B cell (primary cell): ENCODE measurements at regions not wholly inside any gene's neighbourhood (a gene's known extent, or its start where the extent isn't known, plus 50 kb on each side); places are given as distances from the start of the nearest gene placed in this dataset.

Source experiments
- ATAC-seq: fragments of 200-7000 bp; cut with Tn5 transposase; one replicate; pipeline ENCODE4 v1.10.0; 2021; ENCODE audit warnings: low read depth, mild to moderate bottlenecking, moderate number of reproducible peaks, moderate library complexity
- CTCF ChIA-PET: fragments of 350-600 bp; sonication (Branson Sonifier 250); formaldehyde crosslinking; loops from one replicate; lab custom pipeline; 2021; ENCODE audit warnings: antibody characterized with exemption, inconsistent platforms; lab: Charles Lee
- POLR2A ChIA-PET: fragments of 350-600 bp; sonication (Branson Sonifier 250); formaldehyde crosslinking; loops from one replicate; lab custom pipeline; 2021; ENCODE audit warnings: antibody characterized with exemption; lab: Charles Lee
- DNase-seq: peaks from one replicate; pipeline ENCODE4 v3.0.0; 2013
- H2AFZ ChIP-seq: 2 replicates; pipeline ENCODE4 v1.6.1; 2012; ENCODE audit warnings: mild to moderate bottlenecking, low read depth, low read length; ENCODE audit not compliant: insufficient read depth, poor library complexity, severe bottlenecking
- H3K27ac ChIP-seq, 2 donors: 1 replicate in 1 of 2; 2 replicates in 1 of 2; pipeline ENCODE4 v1.5.1; 2012 to 2013; ENCODE audit warnings: low read length in 2 of 2, mild to moderate bottlenecking in 2 of 2, moderate library complexity in 1 of 2
- H3K27me3 ChIP-seq, 4 experiments: fragments of 200-600 bp in 1 of 4; sonication (generic) in 1 of 4; replicated peaks in 1 of 4; 1 replicate in 2 of 4; 2 replicates in 2 of 4; pipeline versions ENCODE4 v1.6.1 to v1.7.0; 2013 to 2016; ENCODE audit warnings: low read length in 3 of 4, mild to moderate bottlenecking in 2 of 4, mixed read lengths in 1 of 4, moderate library complexity in 1 of 4; ENCODE audit not compliant: insufficient read depth in 4 of 4, control insufficient read depth in 3 of 4; ENCODE audit errors: control extremely low read depth in 1 of 4
- H3K36me3 ChIP-seq, 2 experiments: replicated peaks in 1 of 2; 1 replicate in 1 of 2; 2 replicates in 1 of 2; pipeline versions ENCODE4 v1.6.1 to v1.7.1; 2013; ENCODE audit warnings: low read length in 1 of 2; ENCODE audit not compliant: insufficient read depth in 2 of 2, control insufficient read depth in 1 of 2; ENCODE audit errors: control extremely low read depth in 1 of 2, extremely low read depth in 1 of 2
- H3K4me1 ChIP-seq, 2 donors: fragments of 200-600 bp in 1 of 2; sonication (generic) in 1 of 2; 1 replicate in 1 of 2; 2 replicates in 1 of 2; pipeline versions ENCODE4 v1.5.1 to v1.6.1; 2013 to 2017; ENCODE audit warnings: low read length in 2 of 2; ENCODE audit not compliant: control insufficient read depth in 2 of 2, insufficient read depth in 2 of 2
- H3K4me2 ChIP-seq: replicated peaks from 2 replicates; pipeline ENCODE3; 2012; ENCODE audit warnings: mild to moderate bottlenecking, low read depth, low read length; ENCODE audit not compliant: poor library complexity, severe bottlenecking
- H3K4me3 ChIP-seq, 5 experiments: fragments of 200-600 bp in 1 of 5; sonication (generic) in 1 of 5; 1 replicate in 3 of 5; 2 replicates in 2 of 5; pipeline versions ENCODE4 v1.5.1 to v1.7.0; 2011 to 2016; ENCODE audit warnings: low read length in 4 of 5, mild to moderate bottlenecking in 4 of 5, low read depth in 2 of 5, control low read depth in 1 of 5, moderate library complexity in 1 of 5; ENCODE audit not compliant: insufficient read depth in 1 of 5; ENCODE audit errors: control extremely low read depth in 1 of 5, extremely low read depth in 1 of 5
- H3K79me2 ChIP-seq: fragments of 200-600 bp; sonication (generic); one replicate; pipeline ENCODE4 v1.6.0; 2016; ENCODE audit warnings: low read length; ENCODE audit not compliant: control insufficient read depth, insufficient read depth
- H3K9ac ChIP-seq: fragments of 200-600 bp; sonication (generic); 2 replicates; pipeline ENCODE4 v1.6.1; 2017; ENCODE audit warnings: mild to moderate bottlenecking, low read length, moderate library complexity
- H3K9me3 ChIP-seq, 3 donors: one replicate each; pipeline versions ENCODE4 v1.6.1 to v1.7.1; 2013; ENCODE audit warnings: low read length in 2 of 3; ENCODE audit not compliant: control insufficient read depth in 2 of 3, insufficient read depth in 1 of 3; ENCODE audit errors: control extremely low read depth in 1 of 3
- H4K20me1 ChIP-seq: 2 replicates; pipeline ENCODE4 v1.6.0; 2012; ENCODE audit warnings: mild to moderate bottlenecking, low read length; ENCODE audit not compliant: insufficient read depth, control insufficient read depth, poor library complexity, severe bottlenecking
- H3K27ac Mint-ChIP-seq: one replicate; pipeline ENCODE4 v1.8.0; 2021; ENCODE audit warnings: mixed read lengths
- H3K27me3 Mint-ChIP-seq: one replicate; pipeline ENCODE4 v1.8.0; 2021; ENCODE audit warnings: mixed read lengths
- H3K4me1 Mint-ChIP-seq: one replicate; pipeline ENCODE4 v1.8.0; 2021; ENCODE audit warnings: mixed read lengths
- H3K4me3 Mint-ChIP-seq: one replicate; pipeline ENCODE4 v1.8.0; 2021; ENCODE audit warnings: mixed read lengths
- H3K9me3 Mint-ChIP-seq: one replicate; pipeline ENCODE4 v1.8.0; 2022; ENCODE audit warnings: mixed read lengths; ENCODE audit not compliant: insufficient read depth
- CTCF ChIP-seq: fragments of 200-600 bp; IDR thresholded peaks from one replicate; pipeline ENCODE4 v1.8.0; 2022; ENCODE audit warnings: antibody characterized with exemption, mild to moderate bottlenecking
- EZH2 ChIP-seq: IDR thresholded peaks from 2 replicates; pipeline ENCODE4 v1.6.1; 2012; ENCODE audit warnings: borderline replicate concordance, low read depth, mild to moderate bottlenecking, moderate library complexity, low read length; ENCODE audit not compliant: insufficient read depth, poor library complexity, severe bottlenecking
- WGBS: methylation state at CpG from one replicate; pipeline ENCODE4 v1.1.5; 2013; ENCODE audit warnings: missing lambda C conversion rate; ENCODE audit not compliant: insufficient coverage; 5-methylcytosine and 5-hydroxymethylcytosine counted together
- intact Hi-C: fragments of 100-400 bp; cut with micrococcal nuclease; formaldehyde crosslinking; loops from one replicate; pipeline ENCODE4 v1.10.0; 2022

GRCh38 chr6:140043357-140043756 is 668.9 kb upstream of the CITED2 start:
- Histone ChIP-seq H2AFZ (no peak overlapping the region), H3K36me3 (no peaks in the 10 kb centered on the region), H3K79me2 (no peaks in the 10 kb centered on the region), H3K27ac (no peak overlapping the region), H3K4me1 (no peaks in the 10 kb centered on the region), H3K9ac (no peak overlapping the region), H4K20me1 (no peaks in the 10 kb centered on the region), H3K9me3 (no peaks in the 10 kb centered on the region), H3K4me2 (no peak overlapping the region), H3K4me3 (no peak overlapping the region), H3K27me3 (no peaks in the 10 kb centered on the region)
- Mint-ChIP-seq H3K27ac (no peak overlapping the region), H3K9me3 (no peaks in the 10 kb centered on the region), H3K4me3 (no peak overlapping the region), H3K27me3 (no peaks in the 10 kb centered on the region), H3K4me1 (no peaks in the 10 kb centered on the region)
- DNase-seq: no peak
- intact Hi-C loops: no loop called here
- ChIA-PET POLR2A (no interaction called here), CTCF (interaction anchor here (0.6 kb wide), 1 partner anchor 9 kb away, joined by 3 read pairs; no protein-coding TSS in a partner anchor)
- WGBS: no CpG with 5 or more reads among the region's 1 CpG
- ATAC-seq: no peak
- no peak for TF ChIP-seq EZH2
- TF ChIP-seq CTCF: no peak

- H3K4me2 ChIP-seq: no peak overlapping the region
- 88% methylated on average over 1 of the region's 1 CpG for WGBS
- Mint-ChIP-seq H3K27ac (no peak overlapping the region), H3K9me3 (no peaks in the 10 kb centered on the region), H3K4me1 (no peaks in the 10 kb centered on the region), H3K4me3 (no peak overlapping the region), H3K27me3 (no peaks in the 10 kb centered on the region)
- ATAC-seq (no peak), DNase-seq (no peak)
- ChIA-PET POLR2A (no interaction called here), CTCF (no interaction called here)
- no peak for TF ChIP-seq EZH2
- no peak for TF ChIP-seq CTCF
- H3K9ac ChIP-seq: no peak overlapping the region
- H3K4me3 ChIP-seq: no peak overlapping the region
- intact Hi-C loops: no loop called here
- H3K4me1 ChIP-seq: no peaks in the 10 kb centered on the region
- no peaks in the 10 kb centered on the region for H3K27me3 ChIP-seq
- H3K27ac ChIP-seq: no peak overlapping the region
- no peak overlapping the region for H2AFZ ChIP-seq
- H3K9me3 ChIP-seq: peaks cover 0 to 2% (median 0%) of the 10 kb centered on the region in 3 donors
- H3K79me2 ChIP-seq: no peaks in the 10 kb centered on the region
- H3K36me3 ChIP-seq: no peaks in the 10 kb centered on the region
- no peaks in the 10 kb centered on the region for H4K20me1 ChIP-seq
Measured at GRCh38 chr6:140041571-140042332, 667.3 kb upstream of the CITED2 start.
